ENCODE measurements at regions not wholly inside any gene's neighbourhood (a gene's known extent, or its start where the extent isn't known, plus 50 kb on each side); places are given as distances from the start of the nearest gene placed in this dataset.
"Not testable (repeated sequence)": the region's sequence is repeated elsewhere in the genome, so short reads cannot be mapped to it uniquely, and the experiment has no call there.

DNA sequence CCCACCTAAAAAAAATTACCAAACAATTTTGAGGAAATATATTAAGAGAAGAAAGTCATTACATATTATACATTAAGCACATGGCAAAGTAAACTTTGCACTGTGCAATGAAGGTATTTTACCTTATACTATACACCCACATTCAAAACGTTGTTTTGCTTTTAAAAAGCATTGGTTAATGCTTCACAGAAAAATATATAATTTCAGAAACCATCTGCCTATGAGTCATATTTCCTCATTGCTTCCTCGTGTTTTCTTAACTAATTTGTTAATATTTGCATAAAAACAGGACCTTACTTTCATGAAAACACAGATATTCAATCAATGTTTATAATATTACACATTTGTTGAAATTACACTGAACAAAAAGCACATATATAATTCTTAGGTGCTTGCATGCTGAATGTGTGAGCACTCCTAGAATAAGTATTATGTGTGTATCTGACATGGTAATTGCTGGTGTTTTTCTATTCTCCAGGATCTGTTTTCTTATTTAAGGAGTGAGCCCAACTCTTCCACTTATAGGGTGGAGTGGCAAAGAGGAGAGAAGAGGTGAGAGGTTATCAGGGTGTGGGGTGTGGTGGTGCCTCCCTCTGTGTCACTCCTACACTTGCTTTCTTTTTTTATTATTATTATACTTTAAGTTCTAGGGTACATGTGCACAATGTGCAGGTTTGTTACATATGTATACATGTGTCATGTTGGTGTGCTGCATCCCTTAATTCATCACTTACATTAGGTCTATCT lies 95.1 kb upstream of the IQCM start:
- no peaks in the 10 kb centered on the region for H3K9me3 Mint-ChIP-seq
- no peak overlapping the region for H3K27ac Mint-ChIP-seq
- no peaks in the 10 kb centered on the region for H3K27me3 Mint-ChIP-seq (ENCODE audit: low read depth)
- no peaks in the 10 kb centered on the region for H3K36me3 Mint-ChIP-seq (ENCODE audit: low read depth)
- H3K4me3 Mint-ChIP-seq, result no peak overlapping the region
- H3K4me1 Mint-ChIP-seq (ENCODE audit: low read depth), result no peaks in the 10 kb centered on the region

DNA sequence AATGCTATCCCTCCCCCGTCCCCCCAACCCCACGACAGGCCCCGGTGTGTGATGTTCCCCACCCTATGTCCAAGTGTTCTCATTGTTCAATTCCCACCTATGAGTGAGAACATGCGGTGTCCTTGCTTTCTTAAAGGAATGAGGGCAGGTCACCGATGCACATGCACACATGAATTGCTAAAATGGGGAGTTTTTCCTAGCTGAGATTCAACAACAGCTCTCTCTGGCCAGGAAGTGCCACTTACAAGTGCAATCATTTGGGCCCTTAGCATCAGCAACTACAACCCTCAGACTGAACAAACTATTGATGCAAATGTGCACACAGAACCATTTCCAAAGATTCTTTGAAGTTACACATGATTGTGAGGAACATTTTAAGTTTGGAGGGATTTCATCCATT lies 95.7 kb upstream of the IQCM start:
- Mint-ChIP-seq H3K27me3 (ENCODE audit: low read depth) (no peaks in the 10 kb centered on the region), H3K36me3 (ENCODE audit: low read depth) (no peaks in the 10 kb centered on the region), H3K9me3 (no peaks in the 10 kb centered on the region), H3K4me1 (ENCODE audit: low read depth) (no peaks in the 10 kb centered on the region), H3K27ac (no peak overlapping the region), H3K4me3 (no peak overlapping the region)

DNA sequence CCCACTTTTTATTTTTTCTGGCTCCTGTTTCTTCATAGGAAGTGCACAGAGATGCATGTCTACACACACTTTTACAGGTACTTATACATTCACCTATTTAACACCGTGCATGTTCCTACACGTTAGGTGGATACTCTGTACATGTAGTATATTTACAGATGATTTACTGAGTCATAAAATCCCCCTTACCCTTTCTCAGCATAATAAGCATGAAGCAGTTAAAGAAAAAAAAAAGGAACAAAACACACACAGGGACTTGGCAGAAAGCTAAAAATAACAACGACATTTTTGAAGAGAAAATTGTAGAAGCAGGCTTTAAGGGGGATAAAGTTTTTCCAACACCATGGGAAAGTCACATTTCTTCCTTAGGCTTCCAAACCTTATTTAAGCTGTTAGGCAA lies 96.4 kb upstream of the IQCM start:
- Mint-ChIP-seq H3K4me1 (ENCODE audit: low read depth) (no peaks in the 10 kb centered on the region), H3K27ac (no peak overlapping the region), H3K4me3 (no peak overlapping the region), H3K9me3 (no peaks in the 10 kb centered on the region), H3K36me3 (ENCODE audit: low read depth) (no peaks in the 10 kb centered on the region), H3K27me3 (ENCODE audit: low read depth) (no peaks in the 10 kb centered on the region)

DNA sequence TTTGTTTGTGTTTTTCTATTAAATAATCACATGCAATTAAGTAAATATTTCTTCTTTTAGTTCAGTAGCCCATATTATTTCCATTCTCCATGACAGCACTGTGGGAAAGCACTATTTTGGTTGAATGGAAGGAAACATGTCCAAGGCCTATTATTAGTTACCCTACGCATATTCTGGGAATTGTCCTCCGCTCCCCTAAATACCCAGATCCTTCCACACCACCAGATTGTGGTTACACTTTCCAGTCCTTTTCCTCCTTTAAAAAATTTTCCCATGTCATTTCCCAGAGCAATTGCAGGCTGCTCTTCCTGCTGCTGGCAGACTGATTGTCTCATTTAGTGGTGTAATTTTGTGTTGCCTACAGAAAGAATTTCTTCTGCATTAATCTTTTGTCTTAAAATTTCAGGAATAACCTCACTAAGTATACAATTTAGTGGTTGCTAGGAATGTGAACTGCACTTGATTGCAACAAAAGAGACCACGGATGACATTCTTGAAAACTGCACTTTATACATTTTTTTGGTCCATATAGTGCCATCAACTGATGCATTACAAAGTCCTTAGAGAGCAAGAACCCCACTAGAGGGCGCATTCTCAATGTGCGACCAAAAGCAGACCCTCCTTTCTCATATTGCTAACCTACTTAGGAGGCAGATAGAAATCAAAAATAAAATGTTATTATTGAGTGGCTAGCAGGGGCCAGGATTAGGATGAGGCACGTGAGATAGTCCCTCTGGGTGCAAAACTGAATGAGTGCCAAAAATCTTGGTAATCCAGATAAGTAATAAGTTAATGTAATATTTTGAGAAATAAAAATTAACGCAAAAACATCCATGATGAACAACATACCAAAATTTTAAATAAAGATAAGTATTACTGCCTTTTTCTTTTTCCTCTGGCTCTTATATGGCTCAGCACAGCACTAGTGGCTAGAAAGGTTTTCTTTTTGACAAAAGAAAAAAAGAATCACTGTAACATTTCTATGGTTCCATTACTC lies 98.8 kb upstream of the IQCM start:
- H3K27ac Mint-ChIP-seq, result no peak overlapping the region
- H3K4me1 Mint-ChIP-seq (ENCODE audit: low read depth), result no peaks in the 10 kb centered on the region
- H3K9me3 Mint-ChIP-seq, result no peaks in the 10 kb centered on the region
- H3K4me3 Mint-ChIP-seq, result no peak overlapping the region
- H3K36me3 Mint-ChIP-seq (ENCODE audit: low read depth), result no peaks in the 10 kb centered on the region
- H3K27me3 Mint-ChIP-seq (ENCODE audit: low read depth), result no peaks in the 10 kb centered on the region

DNA sequence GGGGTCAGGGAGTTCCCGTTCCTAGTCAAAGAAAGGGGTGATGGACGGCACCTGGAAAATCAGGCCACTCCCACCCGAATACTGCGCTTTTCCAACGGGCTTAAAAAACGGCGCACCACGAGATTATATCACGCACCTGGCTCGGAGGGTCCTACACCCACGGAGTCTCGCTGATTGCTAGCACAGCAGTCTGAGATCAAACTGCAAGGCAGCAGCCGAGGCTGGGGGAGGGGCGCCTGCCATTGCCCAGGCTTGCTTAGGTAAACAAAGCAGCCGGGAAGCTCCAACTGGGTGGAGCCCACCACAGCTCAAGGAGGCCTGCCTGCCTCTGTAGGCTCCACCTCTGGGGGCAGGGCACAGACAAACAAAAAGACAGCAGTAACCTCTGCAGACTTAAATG lies 100.1 kb upstream of the IQCM start:
- not testable (repeated sequence) for H3K27ac Mint-ChIP-seq; H3K4me3 Mint-ChIP-seq; H3K9me3 Mint-ChIP-seq; H3K4me1 Mint-ChIP-seq (ENCODE audit: low read depth); H3K27me3 Mint-ChIP-seq (ENCODE audit: low read depth); H3K36me3 Mint-ChIP-seq (ENCODE audit: low read depth)

DNA sequence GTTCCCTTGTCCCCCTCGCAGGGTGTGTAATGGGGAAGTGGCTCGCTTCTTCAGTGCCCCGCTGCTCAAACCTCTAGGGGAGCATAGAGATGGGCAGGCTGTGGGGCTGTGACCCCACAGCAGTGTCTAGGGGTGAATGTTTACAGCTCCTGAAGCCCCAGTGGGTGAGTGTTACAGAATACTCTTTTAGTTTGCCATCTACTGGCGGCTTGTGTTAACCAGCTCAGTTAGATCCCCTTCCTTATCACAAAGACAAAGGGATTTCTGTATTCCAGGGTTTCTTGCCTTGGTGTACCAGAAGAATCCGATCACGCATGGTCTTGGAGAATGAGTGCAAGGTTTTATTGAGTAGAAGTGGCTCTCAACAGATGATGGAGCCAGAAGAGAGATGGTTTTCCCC lies 108.1 kb upstream of the IQCM start:
- Mint-ChIP-seq H3K9me3 (no peaks in the 10 kb centered on the region), H3K4me3 (no peak overlapping the region), H3K27me3 (ENCODE audit: low read depth) (no peaks in the 10 kb centered on the region), H3K4me1 (ENCODE audit: low read depth) (no peaks in the 10 kb centered on the region), H3K27ac (no peak overlapping the region), H3K36me3 (ENCODE audit: low read depth) (no peaks in the 10 kb centered on the region)

DNA sequence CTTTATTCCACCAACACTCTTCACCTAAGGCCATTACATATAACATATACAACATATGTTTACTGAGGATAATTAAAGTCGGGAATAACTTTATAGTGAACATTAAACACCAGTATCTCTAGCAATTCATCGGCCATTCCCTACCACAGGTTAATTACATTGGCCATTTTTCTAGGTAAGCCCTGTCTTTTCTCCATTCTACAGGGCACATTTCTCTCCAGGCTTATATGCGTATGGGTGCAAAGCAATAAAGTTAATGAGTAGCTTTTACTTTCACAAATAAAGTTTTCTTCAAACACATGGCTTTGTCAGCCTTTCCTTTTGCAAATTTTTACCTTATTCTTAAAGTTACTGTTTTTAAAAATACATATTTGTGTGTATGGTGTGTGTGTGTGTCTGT lies 111.9 kb upstream of the IQCM start:
- Mint-ChIP-seq H3K27ac (no peak overlapping the region), H3K4me3 (no peak overlapping the region), H3K36me3 (ENCODE audit: low read depth) (no peaks in the 10 kb centered on the region), H3K27me3 (ENCODE audit: low read depth) (no peaks in the 10 kb centered on the region), H3K9me3 (no peaks in the 10 kb centered on the region), H3K4me1 (ENCODE audit: low read depth) (no peaks in the 10 kb centered on the region)

DNA sequence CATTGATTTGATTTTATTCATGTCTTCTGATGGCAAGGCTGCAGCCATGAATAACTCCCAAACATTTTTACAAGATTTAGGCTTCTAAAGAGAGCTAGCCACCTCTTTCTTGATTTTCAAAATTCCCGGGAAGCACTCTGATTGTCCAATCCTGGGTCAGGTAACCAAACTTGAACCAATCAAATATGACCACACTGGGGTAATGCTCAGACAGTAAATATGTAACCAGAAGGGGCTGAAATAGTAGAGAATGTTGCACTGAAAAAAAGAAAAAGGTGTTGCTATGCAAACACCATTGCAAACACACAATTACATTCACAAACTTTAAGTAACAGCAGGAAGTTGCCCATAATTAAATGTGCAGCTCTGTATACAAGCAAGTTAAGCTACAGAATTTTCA lies 112.9 kb upstream of the IQCM start:
- Mint-ChIP-seq H3K27ac (no peak overlapping the region), H3K4me3 (no peak overlapping the region), H3K4me1 (ENCODE audit: low read depth) (no peaks in the 10 kb centered on the region), H3K27me3 (ENCODE audit: low read depth) (no peaks in the 10 kb centered on the region), H3K9me3 (no peaks in the 10 kb centered on the region), H3K36me3 (ENCODE audit: low read depth) (no peaks in the 10 kb centered on the region)

DNA sequence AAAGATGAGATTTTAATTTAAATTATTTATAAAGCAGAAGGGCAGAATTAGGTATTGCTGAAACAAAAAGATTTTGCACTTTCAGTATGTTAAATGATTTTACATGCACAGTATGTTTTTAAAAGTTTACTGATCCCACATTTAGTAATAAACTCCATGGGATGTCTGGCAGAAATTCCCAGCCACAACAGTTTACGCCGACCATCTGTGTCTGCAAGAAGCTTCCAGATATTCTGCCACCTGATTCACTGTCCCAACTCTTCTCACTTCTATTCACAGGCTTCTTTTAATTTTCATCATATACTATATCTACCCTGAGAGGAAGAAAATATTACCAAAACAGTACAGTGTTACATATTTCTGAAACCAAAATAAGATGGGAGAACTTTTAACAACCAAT lies 115.8 kb upstream of the IQCM start:
- no peaks in the 10 kb centered on the region for H3K9me3 Mint-ChIP-seq
- H3K27me3 Mint-ChIP-seq (ENCODE audit: low read depth), result no peaks in the 10 kb centered on the region

DNA sequence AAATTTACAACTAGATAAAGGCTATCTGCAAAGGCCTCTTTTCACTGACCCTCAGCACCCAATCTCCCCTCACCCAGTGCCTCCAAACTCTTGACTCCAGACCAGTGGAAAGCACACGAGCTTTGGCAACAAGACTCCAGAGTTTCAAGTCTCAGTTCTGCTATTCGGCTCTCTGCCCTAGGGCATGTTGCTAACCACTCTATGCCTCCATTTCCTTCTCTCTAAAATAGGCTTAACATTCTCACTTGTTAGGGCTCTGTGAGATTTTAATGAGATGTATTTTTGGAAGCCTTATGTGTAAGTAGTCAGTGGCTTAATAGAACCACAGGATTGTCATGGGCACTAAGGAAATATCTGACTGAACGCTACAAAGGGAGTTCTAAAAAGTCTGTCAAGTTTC lies 116.5 kb upstream of the IQCM start:
- no peaks in the 10 kb centered on the region for H3K27me3 Mint-ChIP-seq (ENCODE audit: low read depth)
- no peak overlapping the region for H3K27ac Mint-ChIP-seq
- no peak overlapping the region for H3K4me3 Mint-ChIP-seq
- no peaks in the 10 kb centered on the region for H3K4me1 Mint-ChIP-seq (ENCODE audit: low read depth)
- H3K36me3 Mint-ChIP-seq (ENCODE audit: low read depth), result no peaks in the 10 kb centered on the region
- H3K9me3 Mint-ChIP-seq, result no peaks in the 10 kb centered on the region

More for the DNA sequence above, 115.8 kb upstream of the IQCM start:
- Mint-ChIP-seq H3K27ac (no peak overlapping the region), H3K36me3 (ENCODE audit: low read depth) (no peaks in the 10 kb centered on the region), H3K4me1 (ENCODE audit: low read depth) (no peaks in the 10 kb centered on the region), H3K4me3 (no peak overlapping the region)

DNA sequence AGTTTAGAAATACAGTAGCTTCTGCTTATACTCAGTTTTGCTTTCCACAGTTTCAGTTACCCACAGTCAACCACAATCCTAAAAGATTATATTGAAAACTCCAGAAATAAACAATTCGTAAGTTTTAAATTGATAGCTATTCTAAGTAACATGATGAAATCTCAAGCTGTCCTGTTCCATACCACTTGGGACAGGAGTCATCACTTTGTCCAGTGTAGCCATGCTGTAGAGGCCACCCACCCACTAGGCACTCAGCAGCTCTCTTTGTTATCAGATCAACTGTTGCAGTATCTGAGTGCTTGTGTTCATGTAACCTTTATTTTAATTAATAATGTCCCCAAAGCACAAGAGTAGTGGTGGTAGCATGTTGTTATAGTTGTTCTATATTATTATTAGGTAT lies 117.5 kb upstream of the IQCM start:
- no peaks in the 10 kb centered on the region for H3K9me3 Mint-ChIP-seq
- no peaks in the 10 kb centered on the region for H3K27me3 Mint-ChIP-seq (ENCODE audit: low read depth)
- H3K27ac Mint-ChIP-seq, result no peak overlapping the region
- H3K36me3 Mint-ChIP-seq (ENCODE audit: low read depth), result no peaks in the 10 kb centered on the region
- H3K4me1 Mint-ChIP-seq (ENCODE audit: low read depth), result no peaks in the 10 kb centered on the region
- H3K4me3 Mint-ChIP-seq, result no peak overlapping the region

DNA sequence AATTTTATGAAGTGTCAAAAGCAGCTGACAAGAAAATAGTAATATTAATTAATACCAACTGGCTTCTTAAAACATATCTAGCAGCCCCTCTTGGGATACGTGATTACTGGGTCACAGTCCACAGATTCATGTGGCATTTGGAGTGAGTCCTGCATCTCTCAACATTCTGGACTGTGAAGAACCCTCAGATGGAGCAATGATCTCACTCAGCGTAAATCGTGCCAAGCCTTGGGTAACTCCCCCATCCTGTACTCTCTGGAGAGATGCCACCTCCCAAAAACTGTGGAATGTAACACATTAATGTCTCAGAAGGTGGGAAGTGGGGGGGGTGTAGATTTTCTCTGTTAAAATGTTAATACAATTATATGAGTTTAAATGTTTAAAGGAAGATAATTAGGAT lies 118.2 kb upstream of the IQCM start:
- Mint-ChIP-seq H3K27ac (no peak overlapping the region), H3K9me3 (no peaks in the 10 kb centered on the region), H3K4me1 (ENCODE audit: low read depth) (no peaks in the 10 kb centered on the region), H3K27me3 (ENCODE audit: low read depth) (no peaks in the 10 kb centered on the region), H3K4me3 (no peak overlapping the region), H3K36me3 (ENCODE audit: low read depth) (no peaks in the 10 kb centered on the region)

DNA sequence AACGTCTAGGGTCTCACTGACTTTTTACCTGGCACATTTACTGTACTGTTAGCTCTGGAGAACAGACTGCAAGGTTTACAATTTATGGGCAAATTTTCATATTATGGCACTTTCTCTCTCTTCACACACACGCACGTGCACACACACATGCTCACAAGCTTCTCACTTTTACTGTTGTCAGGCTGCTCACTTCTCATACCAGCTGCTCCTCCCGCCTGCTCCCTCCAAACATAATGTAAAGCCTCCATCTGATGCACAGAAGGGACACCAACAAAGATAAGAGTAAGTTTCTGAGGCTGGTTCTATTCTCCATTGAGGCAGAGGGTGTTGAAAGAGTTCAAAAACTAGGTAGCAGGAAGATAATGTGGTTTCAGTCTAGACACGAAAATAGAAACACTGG lies 128.9 kb upstream of the DCLK2 start:
- Mint-ChIP-seq H3K36me3 (ENCODE audit: low read depth) (no peaks in the 10 kb centered on the region), H3K9me3 (no peaks in the 10 kb centered on the region), H3K27me3 (ENCODE audit: low read depth) (no peaks in the 10 kb centered on the region), H3K4me3 (no peak overlapping the region), H3K27ac (no peak overlapping the region), H3K4me1 (ENCODE audit: low read depth) (no peaks in the 10 kb centered on the region)

DNA sequence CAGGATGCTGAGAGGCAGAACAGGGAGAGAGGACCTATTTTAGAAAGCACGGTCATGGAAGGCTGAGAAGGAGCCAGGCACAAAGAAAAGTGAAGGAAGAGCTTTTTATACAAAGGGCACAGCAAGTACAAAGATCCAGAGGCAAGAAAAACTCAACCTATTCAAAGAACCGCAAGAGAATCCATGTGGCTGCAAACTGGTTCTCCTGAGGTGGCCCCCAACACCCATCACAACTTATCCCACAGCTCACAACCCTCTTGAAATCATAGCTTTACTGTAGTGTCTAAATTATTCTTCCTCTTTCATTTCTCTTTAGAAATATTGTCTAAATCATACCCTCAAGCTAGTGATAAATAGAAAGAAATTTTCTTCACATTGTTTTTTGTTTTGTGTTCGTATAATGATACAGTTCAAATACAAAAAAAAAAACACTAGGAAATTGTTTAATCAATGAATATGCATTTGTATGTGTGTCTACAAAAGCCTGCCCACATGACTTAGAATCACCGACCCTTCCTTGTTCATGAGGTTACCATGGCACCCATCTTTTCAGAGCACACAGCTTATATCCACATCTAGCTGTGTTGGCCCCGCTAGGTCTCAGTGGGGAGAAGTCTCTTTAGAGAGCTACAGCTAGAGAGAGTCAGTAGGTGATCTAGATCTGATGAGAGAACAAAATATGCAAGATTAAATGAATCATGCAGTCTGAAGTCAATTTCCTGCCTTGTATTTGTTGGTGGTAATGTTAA lies 126.9 kb upstream of the DCLK2 start:
- Mint-ChIP-seq H3K27me3 (ENCODE audit: low read depth) (no peaks in the 10 kb centered on the region), H3K4me1 (ENCODE audit: low read depth) (no peaks in the 10 kb centered on the region), H3K36me3 (ENCODE audit: low read depth) (no peaks in the 10 kb centered on the region), H3K27ac (no peak overlapping the region), H3K9me3 (no peaks in the 10 kb centered on the region), H3K4me3 (no peak overlapping the region)

DNA sequence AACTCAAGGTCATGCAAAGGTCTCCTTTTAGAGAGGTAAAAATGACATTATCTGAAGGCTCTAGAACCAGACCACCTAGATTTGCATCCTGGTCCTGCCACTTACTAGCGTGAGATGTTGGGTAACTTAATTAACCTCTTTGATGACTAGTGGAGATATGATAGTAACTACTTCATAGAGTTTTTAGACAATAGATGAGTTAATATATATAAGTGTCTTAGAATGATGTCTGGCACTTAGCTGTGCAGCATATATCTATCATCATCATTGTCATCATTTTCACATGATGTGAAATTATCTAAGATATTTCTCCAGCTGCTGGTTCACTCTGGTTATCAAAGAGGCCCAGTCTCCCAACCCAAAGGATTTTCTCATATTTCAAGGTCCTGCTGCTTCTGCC lies 126.1 kb upstream of the DCLK2 start:
- no peaks in the 10 kb centered on the region for H3K27me3 Mint-ChIP-seq (ENCODE audit: low read depth)
- no peaks in the 10 kb centered on the region for H3K9me3 Mint-ChIP-seq
- H3K4me3 Mint-ChIP-seq, result no peak overlapping the region
- H3K36me3 Mint-ChIP-seq (ENCODE audit: low read depth), result no peaks in the 10 kb centered on the region
- no peaks in the 10 kb centered on the region for H3K4me1 Mint-ChIP-seq (ENCODE audit: low read depth)
- H3K27ac Mint-ChIP-seq, result no peak overlapping the region

All from T-helper 1 cell treated with Interleukin-12 subunit alpha and Interleukin-12 subunit beta and Interleukin-4 antibody, amounts not matched to agents 30 μg/mL and 1 μg/mL, for 36 hours (primary cell).